Activated CD4-positive, alpha-beta T cell treated with anti-CD3 and anti-CD28 coated beads, Interleukin-2, Interleukin-6, amounts not matched to agents 100 ng/mL and 50 ng/mL, durations not matched to agents 16 hours and 8 hours (primary cell): ENCODE measurements at regions not wholly inside any gene's neighbourhood (a gene's known extent, or its start where the extent isn't known, plus 50 kb on each side); places are given as distances from the start of the nearest gene placed in this dataset.

Experiments
- DNase-seq: peaks from one replicate; pipeline ENCODE4 v3.0.0-alpha.2; 2020

- no peak for DNase-seq
Measured at GRCh38 chr20:23201658-23202057, 115.5 kb upstream of the CD93 start.

DNA sequence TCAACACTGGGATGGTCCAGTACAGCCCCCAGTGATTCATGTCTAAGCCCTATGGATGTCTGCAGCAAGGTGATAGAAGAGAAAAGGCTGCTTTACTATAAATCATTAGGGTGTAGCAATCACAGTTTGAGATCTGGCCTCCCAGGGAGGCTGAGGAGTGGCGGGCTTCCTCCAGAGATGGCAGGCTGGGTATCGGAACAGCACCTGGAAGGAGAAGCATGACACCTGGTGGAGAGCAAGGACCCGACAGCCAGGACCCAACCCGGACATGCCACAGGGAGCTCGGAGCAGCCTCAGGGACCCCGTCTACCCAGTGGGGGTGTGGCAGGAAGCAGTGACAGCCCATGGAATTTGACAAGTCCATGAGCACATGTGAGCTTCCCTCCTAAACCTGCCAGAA is 114.8 kb upstream of the CD93 start:
- DNase-seq, result peak; percentile 16

GRCh38 chr20:23200413-23200812 is 114.3 kb upstream of the CD93 start:
- DNase-seq, result no peak

- DNase-seq, result no peak
Measured at GRCh38 chr20:23199356-23199755, 113.2 kb upstream of the CD93 start.

DNA sequence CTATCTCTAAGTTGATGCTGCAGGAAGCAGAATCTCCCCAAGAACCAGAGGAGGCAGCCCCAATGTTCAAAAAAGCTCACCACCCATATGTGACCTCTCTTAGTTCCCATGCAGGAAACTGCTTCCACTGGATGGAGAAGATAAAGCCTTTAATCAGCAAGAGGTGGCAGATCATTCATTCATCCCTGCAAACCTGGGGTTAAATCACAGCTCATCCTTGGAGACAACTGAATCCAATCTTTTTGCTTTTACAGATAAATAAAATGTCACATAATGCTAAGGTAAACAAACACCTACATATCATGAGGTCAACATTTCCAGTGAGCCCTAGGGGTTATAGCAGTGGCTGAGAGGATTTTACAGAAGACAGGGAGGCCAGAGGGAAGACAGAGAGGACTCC is 112.7 kb upstream of the CD93 start:
- DNase-seq, result no peak

DNA sequence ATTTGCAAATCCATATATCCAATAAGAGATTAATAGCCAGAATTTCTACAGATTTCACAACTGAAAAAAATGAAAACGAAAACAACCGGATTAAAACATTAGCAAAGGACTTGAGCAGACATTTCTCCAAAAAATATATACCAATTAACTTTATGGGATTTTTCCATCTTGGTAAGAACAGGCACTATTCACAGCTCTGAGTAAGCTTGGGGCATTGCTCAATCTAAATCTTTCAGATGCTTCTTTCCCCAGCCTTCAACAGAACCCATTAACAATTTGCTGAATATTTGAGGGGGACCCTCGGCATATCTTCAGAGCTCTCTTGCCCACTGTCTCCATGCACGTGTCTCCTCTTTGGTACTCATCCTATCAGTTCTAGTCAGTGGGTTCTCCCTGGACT is 111.7 kb upstream of the CD93 start:
- no peak for DNase-seq

GRCh38 chr20:23195636-23196035 is 109.5 kb upstream of the CD93 start:
- no peak for DNase-seq

GRCh38 chr20:23193801-23194384 is 107.8 kb upstream of the CD93 start:
- DNase-seq, result no peak

GRCh38 chr20:23192469-23192868 is 106.3 kb upstream of the CD93 start:
- no peak for DNase-seq

- no peak for DNase-seq
Measured at GRCh38 chr20:23190557-23190956, 104.4 kb upstream of the CD93 start.

- no peak for DNase-seq
Measured at GRCh38 chr20:23189854-23190253, 103.7 kb upstream of the CD93 start.

DNA sequence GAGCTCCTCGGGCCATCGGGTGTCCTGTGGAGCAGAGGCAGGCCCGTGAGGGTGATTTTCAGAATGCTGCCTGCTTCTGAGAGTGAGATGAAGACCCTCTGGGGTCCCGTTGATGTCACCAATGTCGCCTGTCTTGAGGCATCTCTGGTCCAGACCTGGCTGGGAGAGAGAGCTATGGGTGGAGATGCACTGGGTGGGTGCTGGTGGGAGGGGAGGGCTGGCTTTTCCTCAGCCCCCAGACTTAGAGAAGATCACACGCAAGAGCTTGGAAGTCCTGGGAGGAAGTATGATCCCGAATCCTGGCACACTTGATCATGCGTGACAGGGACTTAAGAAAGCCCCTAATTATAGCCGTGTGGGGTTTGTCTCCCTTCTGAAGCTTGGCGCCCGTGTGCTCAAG is 103.2 kb upstream of the CD93 start:
- DNase-seq, result no peak

DNA sequence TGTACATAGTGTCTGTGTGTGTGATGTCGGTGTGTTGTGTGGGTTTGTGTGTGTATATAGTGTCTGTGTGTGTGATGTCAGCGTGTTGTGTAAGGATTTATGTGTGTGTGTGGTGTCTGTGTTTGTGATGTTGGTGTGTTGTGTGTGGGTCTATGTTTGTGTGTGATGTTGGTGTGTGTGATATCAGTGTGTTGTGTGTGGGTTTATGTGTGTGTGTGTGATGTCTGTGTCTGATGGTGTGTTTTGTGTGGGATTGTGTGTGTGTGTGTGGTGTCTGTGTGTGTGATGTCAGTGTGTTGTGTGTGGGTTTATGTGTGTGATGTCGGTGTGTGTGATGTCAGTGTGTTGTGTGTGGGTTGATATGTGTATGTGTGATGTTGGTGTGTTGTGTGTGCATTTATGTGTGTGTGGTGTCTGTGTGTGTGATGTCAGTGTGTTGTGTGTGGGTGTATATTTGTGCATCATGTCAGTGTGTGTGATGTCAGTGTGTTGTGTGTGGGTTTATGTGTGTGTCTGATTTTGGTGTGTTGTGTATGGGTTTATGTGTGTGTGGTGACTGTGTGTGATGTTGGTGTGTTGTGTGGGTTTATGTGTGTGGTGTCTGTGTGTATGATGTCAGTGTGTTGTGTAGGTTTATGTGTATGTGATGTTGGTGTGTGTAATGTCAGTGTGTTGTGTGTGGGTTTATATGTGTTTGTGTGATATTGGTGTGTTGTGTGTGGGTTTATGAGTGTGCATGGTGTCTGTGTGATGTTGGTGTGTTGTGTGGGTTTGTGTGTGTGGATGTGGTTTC is 102.4 kb upstream of the CD93 start:
- no peak for DNase-seq

DNA sequence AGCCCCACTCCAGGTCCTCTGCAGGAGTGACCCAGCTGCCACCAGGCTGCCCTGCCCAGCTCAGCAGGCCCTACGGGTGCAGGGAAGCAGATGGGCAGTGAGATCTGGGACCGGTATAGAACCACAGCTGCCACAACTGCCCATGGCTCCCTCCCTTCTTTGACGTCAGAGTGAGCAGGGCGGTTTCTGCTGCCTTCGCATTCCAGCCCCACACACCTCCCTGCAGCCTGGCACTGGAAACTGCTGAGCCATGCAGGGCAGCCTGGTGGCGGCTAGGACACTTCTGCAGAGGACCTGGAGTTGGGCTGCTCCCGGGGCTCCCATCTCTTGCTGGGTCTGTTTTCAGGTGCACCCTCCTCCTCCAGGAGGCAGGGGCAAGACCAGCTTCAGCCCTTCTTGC is 101.6 kb upstream of the CD93 start:
- no peak for DNase-seq

- DNase-seq, result no peak
Measured at GRCh38 chr20:23186808-23187207, 100.7 kb upstream of the CD93 start.

DNA sequence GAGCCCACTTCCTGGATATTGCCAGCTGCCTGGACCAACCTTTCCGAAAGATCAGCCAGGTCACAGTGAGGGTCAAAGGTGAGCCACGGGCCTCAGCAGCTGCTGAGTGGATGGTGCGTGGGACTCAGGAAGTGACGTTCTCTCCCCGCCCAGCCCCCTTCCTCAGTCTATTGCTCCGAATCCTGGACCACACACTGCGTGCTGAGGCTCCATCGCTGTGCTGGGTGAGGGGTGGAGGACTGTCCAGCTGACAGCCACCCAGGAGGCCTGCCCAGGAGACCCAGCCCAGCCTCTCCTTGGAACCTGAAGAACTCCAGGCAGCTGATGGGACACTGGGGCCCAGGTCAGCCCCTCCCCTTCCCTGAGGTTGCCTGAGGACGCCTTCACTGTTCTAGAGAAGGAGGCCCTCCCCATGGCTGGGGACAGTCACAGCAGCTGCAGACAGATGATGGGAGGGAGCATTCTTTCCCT is 94.4 kb upstream of the CD93 start:
- no peak for DNase-seq

DNA sequence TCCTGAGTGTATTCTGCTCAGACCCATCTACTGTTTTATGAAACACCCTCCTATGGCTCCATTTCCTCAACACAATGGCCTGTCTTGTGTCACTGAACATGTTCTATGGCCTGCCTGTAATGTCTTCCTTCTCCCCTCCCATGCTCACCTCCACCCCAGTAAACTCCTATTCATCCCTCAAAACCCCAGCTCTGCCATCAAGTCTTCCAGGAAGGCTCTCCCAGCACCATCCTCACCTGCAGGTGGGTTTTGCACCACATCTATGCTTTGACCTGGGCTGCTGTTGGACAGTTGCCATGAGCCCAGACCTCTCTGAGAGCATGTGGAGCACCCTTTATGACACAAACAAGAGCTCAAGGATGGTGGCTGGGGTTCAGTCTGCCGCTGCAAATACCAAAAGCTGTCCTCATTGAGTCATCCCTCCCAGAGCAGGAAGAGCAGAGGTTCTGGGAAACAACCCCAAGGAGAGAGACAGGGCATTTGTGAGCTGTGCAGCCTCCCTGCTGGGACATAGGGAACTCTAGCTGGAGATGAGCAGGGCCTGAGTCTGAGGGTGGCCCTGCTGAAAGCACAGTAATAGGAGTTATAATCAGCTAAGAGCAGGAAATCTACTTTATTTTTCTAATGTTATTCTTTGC is 93.8 kb upstream of the CD93 start:
- no peak for DNase-seq

- no peak for DNase-seq
Measured at GRCh38 chr20:23178806-23179205, 92.7 kb upstream of the CD93 start.

DNA sequence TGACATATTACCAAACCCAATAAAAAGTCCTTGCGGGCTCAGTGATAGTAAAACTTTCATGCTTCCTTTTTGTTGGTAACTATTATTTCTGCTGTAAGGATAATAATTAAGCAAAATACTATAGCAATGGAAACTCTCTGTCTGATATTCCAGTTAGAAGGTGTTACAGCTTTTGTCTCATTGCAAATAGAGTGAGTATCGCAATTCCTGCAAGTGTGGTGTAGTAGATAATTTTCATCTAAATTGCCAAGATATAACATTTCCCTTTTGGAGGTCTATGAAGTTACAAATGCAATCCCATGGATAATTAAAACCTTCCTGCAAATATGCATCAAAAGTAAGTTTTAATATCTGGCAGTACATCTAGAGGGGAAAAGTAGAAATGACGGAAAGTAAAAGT is 88.7 kb upstream of the CD93 start:
- DNase-seq, result no peak

DNA sequence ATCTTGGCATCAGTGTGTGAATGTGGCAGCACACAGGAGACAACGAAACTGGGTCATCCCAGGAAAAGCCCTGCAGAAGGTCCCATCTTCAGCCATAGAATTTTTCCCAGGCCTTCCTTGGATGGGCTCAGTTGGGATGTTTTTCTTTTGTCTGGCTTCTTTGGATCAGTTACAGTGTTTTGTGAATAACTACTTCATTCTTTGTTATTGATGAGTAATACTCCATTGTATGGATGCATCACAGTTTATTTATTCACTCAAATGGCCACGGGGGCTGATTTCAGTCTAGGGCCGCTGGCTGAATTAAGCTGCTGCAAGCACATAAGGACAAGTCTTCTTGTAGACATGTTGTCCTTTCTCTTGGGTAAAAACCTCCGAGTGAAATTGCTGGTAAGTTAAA is 81.3 kb upstream of the CD93 start:
- DNase-seq, result no peak

GRCh38 chr20:23166563-23166962 is 80.4 kb upstream of the CD93 start:
- DNase-seq, result no peak

DNA sequence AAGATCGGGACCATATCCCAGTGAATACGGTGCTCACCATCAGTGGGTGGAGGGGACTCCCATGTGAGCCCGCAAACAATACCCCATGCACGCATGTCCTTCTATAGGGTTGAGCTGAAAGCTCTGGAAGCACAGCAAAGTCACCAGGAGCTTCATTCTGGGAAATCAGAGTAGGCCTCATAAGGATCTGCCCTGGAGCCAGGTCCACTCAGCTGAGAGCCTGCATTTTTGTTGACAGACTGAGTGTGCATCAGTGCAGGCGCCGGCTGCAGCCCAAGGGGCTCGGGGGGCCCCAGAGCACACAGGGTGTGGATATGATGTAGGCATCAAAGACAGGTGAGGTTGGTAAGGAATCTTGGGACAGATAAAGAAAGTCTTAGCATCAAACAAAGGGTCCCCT is 79.8 kb upstream of the CD93 start:
- no peak for DNase-seq

GRCh38 chr20:23165307-23165750 is 79.2 kb upstream of the CD93 start:
- DNase-seq, result no peak

DNA sequence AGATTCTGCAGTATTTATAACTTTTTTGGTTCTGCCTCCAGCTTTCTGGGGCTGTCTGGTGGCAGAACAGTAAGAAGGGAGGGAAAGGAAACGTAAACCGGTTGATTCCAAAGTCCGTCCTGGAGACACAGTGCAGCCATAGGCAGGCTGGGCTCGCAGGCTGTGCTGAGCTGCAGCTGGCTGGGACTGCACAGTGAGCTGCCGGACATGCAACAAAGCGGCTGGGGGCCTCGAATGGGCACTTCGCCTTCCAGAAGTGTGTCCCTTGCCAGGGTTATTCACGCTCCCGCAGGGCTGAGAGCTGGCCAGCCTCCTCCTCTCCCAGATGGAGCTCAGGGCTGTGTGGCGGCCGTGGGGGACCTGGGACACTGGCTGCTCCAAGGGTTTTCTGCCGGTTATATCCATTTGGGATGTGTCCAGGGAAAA is 78.1 kb upstream of the CD93 start:
- no peak for DNase-seq
